ENCODE measurements at regions not wholly inside any gene's neighbourhood (a gene's known extent, or its start where the extent isn't known, plus 50 kb on each side); places are given as distances from the start of the nearest gene placed in this dataset.
"Not testable (repeated sequence)": the region's sequence is repeated elsewhere in the genome, so short reads cannot be mapped to it uniquely, and the experiment has no call there.

GRCh38 chr18:30142870-30143269 is 899.7 kb downstream of the DSC3 start:
- 69% methylated on average over 5 of the region's 5 CpGs for WGBS (ENCODE audit: insufficient coverage, low coverage, low lambda C conversion rate, missing lambda C conversion rate)
- no peak overlapping the region for H3K27ac ChIP-seq
- ATAC-seq (no peak), DNase-seq (no peak)
- TF ChIP-seq CTCF (IDR thresholded peaks at IDR 0.05) (no peak), POLR2A (IDR thresholded peaks at IDR 0.05) (no peak)
- no peak overlapping the region for H3K4me3 ChIP-seq
- no peaks in the 10 kb centered on the region for H3K27me3 ChIP-seq
- H3K9me3 ChIP-seq: no peaks in the 10 kb centered on the region
- intact Hi-C loops (cut with DNase I): no loop called here
- no peaks in the 10 kb centered on the region for H3K36me3 ChIP-seq
- no peaks in the 10 kb centered on the region for H3K4me1 ChIP-seq

- no peak for ATAC-seq
- 19% methylated on average over 4 of the region's 4 CpGs for WGBS (ENCODE audit: insufficient coverage, low coverage, low lambda C conversion rate, missing lambda C conversion rate)
- intact Hi-C loops (cut with DNase I): no loop called here
Measured at GRCh38 chr18:30142248-30142647, 900.3 kb downstream of the DSC3 start.

GRCh38 chr18:30141506-30141905 is 901.0 kb downstream of the DSC3 start:
- H3K27me3 ChIP-seq: not testable (repeated sequence)
- 76% methylated on average over 5 of the region's 5 CpGs for WGBS (ENCODE audit: insufficient coverage, low coverage, low lambda C conversion rate, missing lambda C conversion rate)

More at GRCh38 chr18:30142248-30142647, 900.3 kb downstream of the DSC3 start:
- no peak overlapping the region for H3K4me3 ChIP-seq
- no peak for TF ChIP-seq POLR2A (IDR thresholded peaks at IDR 0.05)
- no peak for TF ChIP-seq CTCF (IDR thresholded peaks at IDR 0.05)
- H3K27ac ChIP-seq: no peak overlapping the region
- no peaks in the 10 kb centered on the region for H3K36me3 ChIP-seq
- DNase-seq: no peak
- H3K9me3 ChIP-seq: no peaks in the 10 kb centered on the region
- H3K27me3 ChIP-seq: no peaks in the 10 kb centered on the region
- H3K4me1 ChIP-seq: no peaks in the 10 kb centered on the region

GRCh38 chr18:30139631-30140287 is 902.8 kb downstream of the DSC3 start:
- WGBS (ENCODE audit: insufficient coverage, low coverage, low lambda C conversion rate, missing lambda C conversion rate): 62% methylated on average over 5 of the region's 5 CpGs
- no peak for ATAC-seq
- TF ChIP-seq POLR2A (IDR thresholded peaks at IDR 0.05) (no peak), CTCF (IDR thresholded peaks at IDR 0.05) (no peak)

More at GRCh38 chr18:30141506-30141905, 901.0 kb downstream of the DSC3 start:
- DNase-seq; H3K4me1 ChIP-seq; H3K36me3 ChIP-seq; ATAC-seq; H3K9me3 ChIP-seq; H3K4me3 ChIP-seq; H3K27ac ChIP-seq; intact Hi-C loops (cut with DNase I): not testable (repeated sequence)

GRCh38 chr18:30135938-30136337 is 906.6 kb downstream of the DSC3 start:
- no peaks in the 10 kb centered on the region for H3K9me3 ChIP-seq
- H3K36me3 ChIP-seq: no peaks in the 10 kb centered on the region
- no peak for TF ChIP-seq CTCF (IDR thresholded peaks at IDR 0.05)
- no peak for TF ChIP-seq POLR2A (IDR thresholded peaks at IDR 0.05)
- no peaks in the 10 kb centered on the region for H3K4me1 ChIP-seq
- no peak overlapping the region for H3K27ac ChIP-seq
- intact Hi-C loops (cut with DNase I): no loop called here
- H3K27me3 ChIP-seq: no peaks in the 10 kb centered on the region
- 50% methylated on average over 4 of the region's 4 CpGs for WGBS (ENCODE audit: insufficient coverage, low coverage, low lambda C conversion rate, missing lambda C conversion rate)
- DNase-seq (no peak), ATAC-seq (no peak)
- no peak overlapping the region for H3K4me3 ChIP-seq

More at GRCh38 chr18:30139631-30140287, 902.8 kb downstream of the DSC3 start:
- H3K36me3 ChIP-seq: no peaks in the 10 kb centered on the region
- no peak overlapping the region for H3K27ac ChIP-seq
- no peak overlapping the region for H3K4me3 ChIP-seq
- no peak for DNase-seq
- H3K27me3 ChIP-seq: no peaks in the 10 kb centered on the region
- no peaks in the 10 kb centered on the region for H3K9me3 ChIP-seq
- no peaks in the 10 kb centered on the region for H3K4me1 ChIP-seq
- intact Hi-C loops (cut with DNase I): no loop called here
